ENCODE measurements at regions not wholly inside any gene's neighbourhood (a gene's known extent, or its start where the extent isn't known, plus 50 kb on each side); places are given as distances from the start of the nearest gene placed in this dataset.
"Not testable (repeated sequence)": the region's sequence is repeated elsewhere in the genome, so short reads cannot be mapped to it uniquely, and the experiment has no call there.

GRCh38 chr1:211206981-211207380 is 52.2 kb upstream of the RCOR3 start:
- Histone ChIP-seq H3K4me1 (no peaks in the 10 kb centered on the region), H3K27me3 (no peaks in the 10 kb centered on the region), H3K4me3 (no peak overlapping the region), H3K9me3 (replicated peaks) (no peaks in the 10 kb centered on the region), H3K27ac (no peak overlapping the region), H3K36me3 (no peaks in the 10 kb centered on the region)
- DNase-seq, result no peak

GRCh38 chr1:211200311-211200710 is 58.9 kb upstream of the RCOR3 start:
- Histone ChIP-seq H3K36me3 (no peaks in the 10 kb centered on the region), H3K27ac (no peak overlapping the region), H3K4me1 (no peaks in the 10 kb centered on the region), H3K4me3 (no peak overlapping the region), H3K27me3 (no peaks in the 10 kb centered on the region), H3K9me3 (replicated peaks) (0 out of 2 replicates have a peak, but pooled peaks cover 2% of the 10 kb centered on the region)
- peak in 1 of 2 experiments; percentile 15 for DNase-seq

- Histone ChIP-seq H3K27ac (no peak overlapping the region), H3K9me3 (replicated peaks) (0 out of 2 replicates have a peak, but pooled peaks cover 2% of the 10 kb centered on the region), H3K27me3 (peaks cover 3% of the 10 kb centered on the region; the same call in 1 of the 2 replicates), H3K4me1 (no peaks in the 10 kb centered on the region), H3K36me3 (no peaks in the 10 kb centered on the region), H3K4me3 (no peak overlapping the region)
- DNase-seq, result no peak
Observed at GRCh38 chr1:211198880-211199279, 60.3 kb upstream of the RCOR3 start.

DNA sequence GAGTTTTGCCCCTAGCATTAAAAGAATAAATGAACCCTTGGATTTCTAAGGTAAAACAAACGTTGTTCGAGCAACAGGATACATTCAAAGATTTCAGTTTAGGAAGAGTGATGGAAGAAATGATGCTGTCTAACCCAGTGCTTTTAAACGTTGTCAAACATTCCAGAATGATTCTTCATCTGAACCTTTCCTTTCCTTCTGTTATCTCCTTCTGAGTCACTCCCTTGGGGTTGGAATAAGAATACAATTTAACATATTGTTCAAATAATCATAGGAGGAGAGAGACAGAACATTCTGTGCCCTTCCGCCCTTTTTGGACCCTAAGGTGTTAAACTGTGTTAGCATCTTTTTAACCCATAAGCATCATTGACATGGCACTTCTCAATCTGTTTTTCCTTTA is 61.1 kb upstream of the RCOR3 start:
- no peak for DNase-seq
- H3K27me3 ChIP-seq, result peaks cover 3% of the 10 kb centered on the region; the same call in 1 of the 2 replicates
- no peak overlapping the region for H3K27ac ChIP-seq
- no peaks in the 10 kb centered on the region for H3K36me3 ChIP-seq
- no peak overlapping the region for H3K4me3 ChIP-seq
- H3K4me1 ChIP-seq, result no peaks in the 10 kb centered on the region
- 0 out of 2 replicates have a peak, but pooled peaks cover 2% of the 10 kb centered on the region for H3K9me3 ChIP-seq (replicated peaks)

DNA sequence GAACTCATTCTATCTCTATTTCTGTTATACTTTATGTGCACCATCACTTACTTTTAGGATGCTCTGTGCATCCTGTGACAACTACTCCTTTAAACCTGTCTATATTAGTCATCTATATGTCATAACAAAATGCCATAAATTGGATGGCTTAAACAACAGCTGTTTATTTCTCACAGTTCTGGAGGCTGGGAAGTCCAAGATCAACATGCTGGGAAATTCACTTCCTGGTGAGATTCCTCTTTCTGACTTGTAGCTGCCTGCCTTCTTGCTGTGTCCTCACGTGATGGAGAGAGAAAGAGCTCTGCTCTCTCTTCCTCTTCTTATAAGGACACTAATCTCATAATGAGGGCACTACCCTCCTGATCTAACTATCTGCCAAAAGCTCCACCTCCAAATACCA is 62.3 kb upstream of the RCOR3 start:
- Histone ChIP-seq H3K36me3 (no peaks in the 10 kb centered on the region), H3K4me1 (no peaks in the 10 kb centered on the region), H3K27ac (no peak overlapping the region), H3K9me3 (replicated peaks) (0 out of 2 replicates have a peak, but pooled peaks cover 2% of the 10 kb centered on the region), H3K4me3 (no peak overlapping the region), H3K27me3 (peaks cover 3% of the 10 kb centered on the region; the same call in 1 of the 2 replicates)
- DNase-seq, result no peak

DNA sequence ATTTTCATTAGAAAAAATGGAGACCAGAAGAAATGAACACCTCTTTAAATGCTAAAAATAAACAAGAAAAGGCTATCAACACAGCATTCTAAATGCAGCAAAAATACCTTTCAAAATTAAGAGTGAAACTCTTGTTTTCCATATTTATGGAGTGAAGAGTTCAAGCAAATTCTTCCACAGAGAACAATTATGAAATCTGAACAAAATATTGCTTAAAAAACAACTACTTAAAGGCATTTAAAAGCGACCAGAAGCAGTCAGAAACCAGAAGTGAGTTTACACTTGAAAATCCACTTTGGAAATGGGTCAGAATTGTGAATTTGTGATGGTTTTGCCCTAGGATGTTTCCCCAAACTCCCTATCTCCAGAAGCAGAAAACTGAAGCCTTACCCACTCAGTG is 60.9 kb upstream of the KCNH1 start:
- H3K4me3 ChIP-seq, result no peak overlapping the region
- no peaks in the 10 kb centered on the region for H3K4me1 ChIP-seq
- no peak for DNase-seq
- no peaks in the 10 kb centered on the region for H3K36me3 ChIP-seq
- 0 out of 2 replicates have a peak, but pooled peaks cover 2% of the 10 kb centered on the region for H3K9me3 ChIP-seq (replicated peaks)
- H3K27ac ChIP-seq, result no peak overlapping the region
- peaks cover 3% of the 10 kb centered on the region; the same call in 1 of the 2 replicates for H3K27me3 ChIP-seq

DNA sequence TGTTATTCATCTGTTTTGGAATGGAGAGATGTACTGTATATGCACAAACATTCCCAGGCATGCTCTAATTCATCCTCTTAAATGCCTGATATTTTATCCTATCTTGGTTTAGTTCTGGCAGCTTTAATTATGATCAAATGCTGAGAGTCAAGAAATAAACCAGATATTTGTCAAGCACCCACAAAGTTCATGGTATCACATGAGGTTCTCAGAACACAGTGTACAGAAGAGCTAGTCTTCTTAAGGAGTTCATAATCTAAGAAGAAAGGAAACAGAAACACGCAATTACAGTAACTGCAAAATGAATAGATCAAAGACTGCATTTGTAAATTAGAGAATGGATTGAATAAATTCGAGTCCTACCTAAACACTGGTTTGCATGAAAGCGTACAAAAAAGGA is 58.3 kb upstream of the KCNH1 start:
- Histone ChIP-seq H3K4me3 (no peak overlapping the region), H3K36me3 (no peaks in the 10 kb centered on the region), H3K27me3 (peaks cover 3% of the 10 kb centered on the region; the same call in 1 of the 2 replicates), H3K27ac (no peak overlapping the region), H3K9me3 (replicated peaks) (no peaks in the 10 kb centered on the region), H3K4me1 (no peaks in the 10 kb centered on the region)
- DNase-seq, result no peak

GRCh38 chr1:211188721-211189120 is 54.8 kb upstream of the KCNH1 start:
- H3K36me3 ChIP-seq; H3K4me1 ChIP-seq; H3K9me3 ChIP-seq (replicated peaks); H3K27ac ChIP-seq; H3K27me3 ChIP-seq; DNase-seq; H3K4me3 ChIP-seq: not testable (repeated sequence)

DNA sequence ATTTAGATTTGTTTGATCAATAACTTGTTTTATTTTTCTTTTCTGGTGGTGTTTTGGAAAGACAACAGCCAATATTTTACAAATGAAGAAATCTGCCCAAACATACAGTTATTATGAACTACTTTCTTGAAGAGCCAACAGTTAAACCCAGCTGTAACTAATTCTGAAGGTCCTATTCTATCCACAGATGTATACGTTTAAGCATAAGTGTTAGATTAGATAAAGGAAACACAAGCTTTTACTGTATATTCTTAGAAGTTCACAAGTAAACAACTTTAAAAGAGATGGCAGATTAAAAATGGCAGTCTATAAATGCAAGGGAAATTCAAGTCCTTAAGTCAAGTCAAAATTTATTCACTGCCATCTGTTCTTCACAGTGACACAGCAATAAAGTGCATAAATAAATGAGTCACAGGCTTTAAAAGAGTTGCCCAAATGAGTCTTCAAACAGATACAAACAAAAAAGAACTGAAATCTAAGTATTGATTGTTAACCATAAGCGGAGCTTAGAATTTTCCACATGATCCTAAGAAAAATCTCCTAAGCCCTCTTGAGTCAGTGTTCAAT is 49.9 kb upstream of the KCNH1 start:
- Histone ChIP-seq H3K27me3 (no peaks in the 10 kb centered on the region), H3K36me3 (no peaks in the 10 kb centered on the region), H3K9me3 (replicated peaks) (no peaks in the 10 kb centered on the region), H3K27ac (no peak overlapping the region), H3K4me3 (no peak overlapping the region), H3K4me1 (no peaks in the 10 kb centered on the region)
- DNase-seq, result no peak
